ENCODE measurements at regions not wholly inside any gene's neighbourhood (a gene's known extent, or its start where the extent isn't known, plus 50 kb on each side); places are given as distances from the start of the nearest gene placed in this dataset.

- TF ChIP-seq CREB1 (CRISPR knock-in tag; IDR thresholded peaks at IDR 0.05; ENCODE audit: low read depth) (no peak), CTCF (conservative IDR thresholded peaks at IDR 0.05; ENCODE audit: low read depth in 2 of 2) (no peak), EZH2phosphoT487 (IDR thresholded peaks at IDR 0.05; ENCODE audit: unreplicated experiment) (no peak), EZH2 (IDR thresholded peaks at IDR 0.05; ENCODE audit: low read depth, unreplicated experiment) (no peak), POLR2AphosphoS5 (IDR thresholded peaks at IDR 0.05; ENCODE audit: low read depth) (no peak), JUNB (IDR thresholded peaks at IDR 0.05; ENCODE audit: unreplicated experiment) (no peak), NANOG (IDR thresholded peaks at IDR 0.05; ENCODE audit: borderline replicate concordance) (no peak), ZNF331 (CRISPR knock-in tag; IDR thresholded peaks at IDR 0.05; ENCODE audit: low read depth) (no peak)
- TF ChIP-seq, protein P1, sequence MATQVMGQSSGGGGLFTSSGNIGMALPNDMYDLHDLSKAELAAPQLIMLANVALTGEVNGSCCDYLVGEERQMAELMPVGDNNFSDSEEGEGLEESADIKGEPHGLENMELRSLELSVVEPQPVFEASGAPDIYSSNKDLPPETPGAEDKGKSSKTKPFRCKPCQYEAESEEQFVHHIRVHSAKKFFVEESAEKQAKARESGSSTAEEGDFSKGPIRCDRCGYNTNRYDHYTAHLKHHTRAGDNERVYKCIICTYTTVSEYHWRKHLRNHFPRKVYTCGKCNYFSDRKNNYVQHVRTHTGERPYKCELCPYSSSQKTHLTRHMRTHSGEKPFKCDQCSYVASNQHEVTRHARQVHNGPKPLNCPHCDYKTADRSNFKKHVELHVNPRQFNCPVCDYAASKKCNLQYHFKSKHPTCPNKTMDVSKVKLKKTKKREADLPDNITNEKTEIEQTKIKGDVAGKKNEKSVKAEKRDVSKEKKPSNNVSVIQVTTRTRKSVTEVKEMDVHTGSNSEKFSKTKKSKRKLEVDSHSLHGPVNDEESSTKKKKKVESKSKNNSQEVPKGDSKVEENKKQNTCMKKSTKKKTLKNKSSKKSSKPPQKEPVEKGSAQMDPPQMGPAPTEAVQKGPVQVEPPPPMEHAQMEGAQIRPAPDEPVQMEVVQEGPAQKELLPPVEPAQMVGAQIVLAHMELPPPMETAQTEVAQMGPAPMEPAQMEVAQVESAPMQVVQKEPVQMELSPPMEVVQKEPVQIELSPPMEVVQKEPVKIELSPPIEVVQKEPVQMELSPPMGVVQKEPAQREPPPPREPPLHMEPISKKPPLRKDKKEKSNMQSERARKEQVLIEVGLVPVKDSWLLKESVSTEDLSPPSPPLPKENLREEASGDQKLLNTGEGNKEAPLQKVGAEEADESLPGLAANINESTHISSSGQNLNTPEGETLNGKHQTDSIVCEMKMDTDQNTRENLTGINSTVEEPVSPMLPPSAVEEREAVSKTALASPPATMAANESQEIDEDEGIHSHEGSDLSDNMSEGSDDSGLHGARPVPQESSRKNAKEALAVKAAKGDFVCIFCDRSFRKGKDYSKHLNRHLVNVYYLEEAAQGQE (IDR thresholded peaks at IDR 0.05; ENCODE audit: unreplicated experiment) = no peak
- TF ChIP-seq, protein P2, sequence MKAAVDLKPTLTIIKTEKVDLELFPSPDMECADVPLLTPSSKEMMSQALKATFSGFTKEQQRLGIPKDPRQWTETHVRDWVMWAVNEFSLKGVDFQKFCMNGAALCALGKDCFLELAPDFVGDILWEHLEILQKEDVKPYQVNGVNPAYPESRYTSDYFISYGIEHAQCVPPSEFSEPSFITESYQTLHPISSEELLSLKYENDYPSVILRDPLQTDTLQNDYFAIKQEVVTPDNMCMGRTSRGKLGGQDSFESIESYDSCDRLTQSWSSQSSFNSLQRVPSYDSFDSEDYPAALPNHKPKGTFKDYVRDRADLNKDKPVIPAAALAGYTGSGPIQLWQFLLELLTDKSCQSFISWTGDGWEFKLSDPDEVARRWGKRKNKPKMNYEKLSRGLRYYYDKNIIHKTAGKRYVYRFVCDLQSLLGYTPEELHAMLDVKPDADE (IDR thresholded peaks at IDR 0.05) = no peak
Measured at GRCh38 chr11:123265951-123266350, 70.9 kb upstream of the CLMP start.
